ENCODE measurements at regions not wholly inside any gene's neighbourhood (a gene's known extent, or its start where the extent isn't known, plus 50 kb on each side); places are given as distances from the start of the nearest gene placed in this dataset.

DNA sequence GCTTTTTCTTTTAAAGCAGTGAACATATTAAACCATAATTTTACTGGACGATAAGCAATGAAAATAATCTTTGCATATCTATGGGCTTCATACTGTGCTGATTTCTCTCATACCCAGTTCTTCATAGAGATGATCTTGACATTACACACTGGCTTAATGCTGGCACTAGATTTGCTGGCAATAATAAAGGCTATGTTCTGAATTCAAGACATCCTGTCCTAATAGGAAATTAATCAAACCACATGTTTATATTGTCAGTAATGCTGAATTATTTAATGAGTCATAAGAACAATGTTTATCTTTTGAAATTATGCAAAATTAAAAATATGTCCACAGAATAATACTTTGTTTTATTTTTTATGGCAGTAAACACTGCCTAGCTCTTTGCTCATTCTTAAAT is 643.2 kb downstream of the OTOL1 start:
- Histone ChIP-seq H3K36me3 (ENCODE audit: control insufficient read depth in 1 of 2, insufficient read depth in 2 of 2, low read length in 2 of 2) (no peaks in the 10 kb centered on the region), H3K4me1 (ENCODE audit: control insufficient read depth in 1 of 2, insufficient read depth in 2 of 2, low read length in 2 of 2) (no peaks in the 10 kb centered on the region), H3K4me3 (replicated peaks in 1 of 2; ENCODE audit: low read depth in 1 of 2, low read length in 2 of 2) (no peak overlapping the region), H3K4me2 (ENCODE audit: low read length) (no peak overlapping the region), H3K9ac (ENCODE audit: low read length) (no peak overlapping the region), H4K20me1 (ENCODE audit: insufficient read depth) (no peaks in the 10 kb centered on the region), H3K27ac (ENCODE audit: low read depth, low read length) (no peak overlapping the region), H3K9me2 (ENCODE audit: insufficient read depth) (no peaks in the 10 kb centered on the region), H3K79me2 (ENCODE audit: insufficient read depth, low read length) (no peaks in the 10 kb centered on the region), H2AFZ (ENCODE audit: low read depth, low read length, poor library complexity, severe bottlenecking) (no peak overlapping the region), H3K9me3 (ENCODE audit: control insufficient read depth in 1 of 2, insufficient read depth in 1 of 2, low read depth in 1 of 2, low read length in 2 of 2) (no peaks in the 10 kb centered on the region), H3K27me3 (ENCODE audit: insufficient read depth, low read length) (no peaks in the 10 kb centered on the region)
- BruUV-seq (replicated peaks) = no TSS peak
- TF ChIP-seq, protein P1, sequence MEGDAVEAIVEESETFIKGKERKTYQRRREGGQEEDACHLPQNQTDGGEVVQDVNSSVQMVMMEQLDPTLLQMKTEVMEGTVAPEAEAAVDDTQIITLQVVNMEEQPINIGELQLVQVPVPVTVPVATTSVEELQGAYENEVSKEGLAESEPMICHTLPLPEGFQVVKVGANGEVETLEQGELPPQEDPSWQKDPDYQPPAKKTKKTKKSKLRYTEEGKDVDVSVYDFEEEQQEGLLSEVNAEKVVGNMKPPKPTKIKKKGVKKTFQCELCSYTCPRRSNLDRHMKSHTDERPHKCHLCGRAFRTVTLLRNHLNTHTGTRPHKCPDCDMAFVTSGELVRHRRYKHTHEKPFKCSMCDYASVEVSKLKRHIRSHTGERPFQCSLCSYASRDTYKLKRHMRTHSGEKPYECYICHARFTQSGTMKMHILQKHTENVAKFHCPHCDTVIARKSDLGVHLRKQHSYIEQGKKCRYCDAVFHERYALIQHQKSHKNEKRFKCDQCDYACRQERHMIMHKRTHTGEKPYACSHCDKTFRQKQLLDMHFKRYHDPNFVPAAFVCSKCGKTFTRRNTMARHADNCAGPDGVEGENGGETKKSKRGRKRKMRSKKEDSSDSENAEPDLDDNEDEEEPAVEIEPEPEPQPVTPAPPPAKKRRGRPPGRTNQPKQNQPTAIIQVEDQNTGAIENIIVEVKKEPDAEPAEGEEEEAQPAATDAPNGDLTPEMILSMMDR (IDR thresholded peaks at IDR 0.05 in 2 of 3, conservative IDR thresholded peaks at IDR 0.05 in 1 of 3; ENCODE audit: borderline replicate concordance in 1 of 3, insufficient read depth in 1 of 3, low read depth in 2 of 3, low read length in 2 of 3) = no peak
- TF ChIP-seq, protein P2, sequence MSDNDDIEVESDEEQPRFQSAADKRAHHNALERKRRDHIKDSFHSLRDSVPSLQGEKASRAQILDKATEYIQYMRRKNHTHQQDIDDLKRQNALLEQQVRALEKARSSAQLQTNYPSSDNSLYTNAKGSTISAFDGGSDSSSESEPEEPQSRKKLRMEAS (IDR thresholded peaks at IDR 0.05) = no peak
- TF ChIP-seq SIN3A (IDR thresholded peaks at IDR 0.05; ENCODE audit: low read depth) = no peak
- ChIA-PET POLR2A (no interaction called here), CTCF (no interaction called here), RAD21 (ENCODE audit: low non-redundant PET in 1 of 2, low total read pairs in 2 of 2, uncharacterized antibody in 2 of 2, unreplicated experiment in 2 of 2) (no interaction called here)
- ATAC-seq (no peak), DNase-seq (ENCODE audit: low read depth, low spot score) (no peak)
- intact Hi-C loops (cut with micrococcal nuclease) = no loop called here

DNA sequence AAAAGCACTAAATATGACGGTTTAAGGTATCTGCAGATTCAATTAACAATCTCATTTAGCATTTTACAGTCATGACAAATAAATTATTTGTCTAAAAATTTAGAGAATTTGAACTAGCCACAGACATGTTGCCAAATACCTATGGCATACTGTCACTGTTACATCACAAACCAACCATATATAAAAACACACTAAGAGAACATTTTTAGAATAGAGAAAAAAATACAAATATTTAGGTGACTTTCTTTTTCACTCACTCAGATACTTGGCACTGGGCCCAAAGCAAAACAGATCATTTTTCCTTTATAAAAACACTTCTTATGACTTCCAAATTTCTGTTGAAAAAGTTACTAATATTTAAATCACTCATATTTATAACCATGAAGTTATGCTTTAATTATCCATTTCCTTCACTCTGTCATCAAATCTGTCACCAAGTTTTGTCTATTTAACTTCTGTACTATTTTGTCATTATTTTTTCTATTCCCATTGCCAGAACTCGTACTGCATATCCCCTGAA is 644.7 kb downstream of the OTOL1 start:
- ATAC-seq (no peak), DNase-seq (ENCODE audit: low read depth, low spot score) (no peak)

More for the DNA sequence above, 644.7 kb downstream of the OTOL1 start:
- H3K79me2 ChIP-seq (ENCODE audit: insufficient read depth, low read length) = no peaks in the 10 kb centered on the region
- POLR2A ChIA-PET = no interaction called here
- H3K4me3 ChIP-seq (replicated peaks in 1 of 2; ENCODE audit: low read depth in 1 of 2, low read length in 2 of 2) = no peak overlapping the region
- TF ChIP-seq SIN3A (IDR thresholded peaks at IDR 0.05; ENCODE audit: low read depth) (no peak), POLR2AphosphoS5 (IDR thresholded peaks at IDR 0.05; ENCODE audit: low read depth, low read length) (no peak), FOSL1 (IDR thresholded peaks at IDR 0.05; ENCODE audit: low read depth) (no peak), EZH2 (IDR thresholded peaks at IDR 0.05) (no peak)
- TF ChIP-seq, protein P3, sequence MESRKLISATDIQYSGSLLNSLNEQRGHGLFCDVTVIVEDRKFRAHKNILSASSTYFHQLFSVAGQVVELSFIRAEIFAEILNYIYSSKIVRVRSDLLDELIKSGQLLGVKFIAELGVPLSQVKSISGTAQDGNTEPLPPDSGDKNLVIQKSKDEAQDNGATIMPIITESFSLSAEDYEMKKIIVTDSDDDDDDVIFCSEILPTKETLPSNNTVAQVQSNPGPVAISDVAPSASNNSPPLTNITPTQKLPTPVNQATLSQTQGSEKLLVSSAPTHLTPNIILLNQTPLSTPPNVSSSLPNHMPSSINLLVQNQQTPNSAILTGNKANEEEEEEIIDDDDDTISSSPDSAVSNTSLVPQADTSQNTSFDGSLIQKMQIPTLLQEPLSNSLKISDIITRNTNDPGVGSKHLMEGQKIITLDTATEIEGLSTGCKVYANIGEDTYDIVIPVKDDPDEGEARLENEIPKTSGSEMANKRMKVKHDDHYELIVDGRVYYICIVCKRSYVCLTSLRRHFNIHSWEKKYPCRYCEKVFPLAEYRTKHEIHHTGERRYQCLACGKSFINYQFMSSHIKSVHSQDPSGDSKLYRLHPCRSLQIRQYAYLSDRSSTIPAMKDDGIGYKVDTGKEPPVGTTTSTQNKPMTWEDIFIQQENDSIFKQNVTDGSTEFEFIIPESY (IDR thresholded peaks at IDR 0.05; ENCODE audit: extremely low read depth, insufficient replicate concordance, low read length) = no peak
- H3K27me3 ChIP-seq (ENCODE audit: insufficient read depth, low read length) = no peaks in the 10 kb centered on the region
- H4K20me1 ChIP-seq (ENCODE audit: insufficient read depth) = no peaks in the 10 kb centered on the region
- intact Hi-C loops (cut with micrococcal nuclease) = no loop called here
- no peak overlapping the region for H3K27ac ChIP-seq (ENCODE audit: low read depth, low read length)
- no peak overlapping the region for H3K4me2 ChIP-seq (ENCODE audit: low read length)
- H3K4me1 ChIP-seq (ENCODE audit: control insufficient read depth in 1 of 2, insufficient read depth in 2 of 2, low read length in 2 of 2) = no peaks in the 10 kb centered on the region
- H3K36me3 ChIP-seq (ENCODE audit: control insufficient read depth in 1 of 2, insufficient read depth in 2 of 2, low read length in 2 of 2) = no peaks in the 10 kb centered on the region
- BruUV-seq (replicated peaks) = no TSS peak
- H3K9me3 ChIP-seq (ENCODE audit: control insufficient read depth in 1 of 2, insufficient read depth in 1 of 2, low read depth in 1 of 2, low read length in 2 of 2) = no peaks in the 10 kb centered on the region
- H2AFZ ChIP-seq (ENCODE audit: low read depth, low read length, poor library complexity, severe bottlenecking) = no peak overlapping the region
- H3K9ac ChIP-seq (ENCODE audit: low read length) = no peak overlapping the region
- CTCF ChIA-PET = no interaction called here
- H3K9me2 ChIP-seq (ENCODE audit: insufficient read depth) = no peaks in the 10 kb centered on the region
- RAD21 ChIA-PET (ENCODE audit: low non-redundant PET in 1 of 2, low total read pairs in 2 of 2, uncharacterized antibody in 2 of 2, unreplicated experiment in 2 of 2) = no interaction called here

All from HCT116 (cell line).